PC-3 (cell line): ENCODE measurements at regions not wholly inside any gene's neighbourhood (a gene's known extent, or its start where the extent isn't known, plus 50 kb on each side); places are given as distances from the start of the nearest gene placed in this dataset.

Source experiments
- ATAC-seq: fragments of 200-7000 bp; cut with Tn5 transposase; 2 replicates; pipeline ENCODE4 v1.9.1; 2020; ENCODE audit warnings: mild to moderate bottlenecking, moderate library complexity
- BruUV-seq: library from RNA; stranded (reverse); fragments of 400-500 nt; replicated peaks from 2 replicates; lab custom pipeline; 2021; lab: Mats Ljungman, UMichigan
- CTCF ChIA-PET: fragments of 300-600 bp; sonication (Branson Sonifier 250); formaldehyde crosslinking; loops from one replicate; lab custom pipeline; 2022; ENCODE audit warnings: antibody characterized with exemption; lab: Charles Lee
- POLR2A ChIA-PET: fragments of 300-600 bp; sonication (Branson Sonifier 250); formaldehyde crosslinking; loops from one replicate; lab custom pipeline; 2022; ENCODE audit warnings: antibody characterized with exemption; ENCODE audit not compliant: unreplicated experiment; lab: Charles Lee
- DNase-seq: peaks from one replicate; pipeline ENCODE4 v3.0.0-alpha.2; 2015
- H2AFZ ChIP-seq: fragments of 300-600 bp; sonication (generic); 2 replicates; pipeline ENCODE4 v1.6.0; 2016; ENCODE audit warnings: antibody characterized with exemption, low read length
- H3F3A ChIP-seq: fragments of 300-600 bp; sonication (generic); one replicate; pipeline ENCODE4 v1.6.0; 2017; ENCODE audit warnings: antibody characterized with exemption, low read length, control low read depth, mild to moderate bottlenecking; ENCODE audit not compliant: unreplicated experiment
- H3K27ac ChIP-seq: fragments of 300-600 bp; sonication (generic); 2 replicates; pipeline ENCODE4 v1.5.1; 2016; ENCODE audit warnings: mild to moderate bottlenecking, low read length
- H3K27me3 ChIP-seq: fragments of 300-600 bp; sonication (generic); 2 replicates; pipeline ENCODE4 v1.6.1; 2016; ENCODE audit warnings: low read length, mixed read lengths
- H3K36me3 ChIP-seq: fragments of 300-600 bp; sonication (generic); 2 replicates; pipeline ENCODE4 v1.6.1; 2016; ENCODE audit warnings: low read depth, mixed run types, low read length, mixed read lengths
- H3K4me1 ChIP-seq: fragments of 300-600 bp; sonication (generic); 2 replicates; pipeline ENCODE4 v1.5.1; 2016; ENCODE audit warnings: low read length; ENCODE audit not compliant: insufficient read depth
- H3K4me2 ChIP-seq: fragments of 300-600 bp; sonication (generic); 2 replicates; pipeline ENCODE4 v1.6.0; 2016; ENCODE audit warnings: low read length
- H3K4me3 ChIP-seq: fragments of 300-600 bp; sonication (generic); 2 replicates; pipeline ENCODE4 v1.5.1; 2016; ENCODE audit warnings: mild to moderate bottlenecking, low read length, mixed read lengths
- H3K79me2 ChIP-seq: fragments of 300-600 bp; sonication (generic); 2 replicates; pipeline ENCODE4 v1.6.1; 2017; ENCODE audit warnings: low read length, mixed read lengths
- H3K9ac ChIP-seq: fragments of 300-600 bp; sonication (generic); 2 replicates; pipeline ENCODE4 v1.6.0; 2016; ENCODE audit warnings: mild to moderate bottlenecking, low read length
- H3K9me2 ChIP-seq: fragments of 300-600 bp; sonication (generic); replicated peaks from 2 replicates; pipeline ENCODE4 v1.6.1; 2016; ENCODE audit warnings: mixed run types, low read length, mixed read lengths
- H3K9me3 ChIP-seq: fragments of 300-600 bp; sonication (generic); 2 replicates; pipeline ENCODE4 v1.6.1; 2016; ENCODE audit warnings: low read length, mixed read lengths
- H4K20me1 ChIP-seq: fragments of 300-600 bp; sonication (generic); 2 replicates; pipeline ENCODE4 v1.6.1; 2016; ENCODE audit warnings: low read length, mixed read lengths
- CTCF ChIP-seq: fragments of 300-600 bp; sonication (generic); conservative IDR thresholded peaks from 2 replicates; pipeline ENCODE4 v1.5.1; 2017; ENCODE audit warnings: antibody characterized with exemption, low read depth, mild to moderate bottlenecking, low read length
- EZH2 ChIP-seq: fragments of 300-600 bp; sonication (generic); IDR thresholded peaks from one replicate; pipeline ENCODE4 v1.6.1; 2017; ENCODE audit warnings: antibody characterized with exemption, mild to moderate bottlenecking, low read length; ENCODE audit not compliant: unreplicated experiment
- EZH2phosphoT487 ChIP-seq: fragments of 300-600 bp; sonication (generic); IDR thresholded peaks from 2 replicates; pipeline ENCODE4 v1.6.1; 2018; ENCODE audit warnings: mild to moderate bottlenecking, antibody characterized with exemption, low read length, borderline replicate concordance
- intact Hi-C: fragments of 100-400 bp; cut with micrococcal nuclease; formaldehyde crosslinking; loops from 2 replicates; pipeline ENCODE4 v1.9.0; 2023

- BruUV-seq, result no TSS peak
- Histone ChIP-seq H3K36me3 (no peaks in the 10 kb centered on the region), H3K27me3 (no peaks in the 10 kb centered on the region), H3K9ac (no peak overlapping the region), H3K4me3 (no peak overlapping the region), H3K9me3 (no peaks in the 10 kb centered on the region), H2AFZ (no peak overlapping the region), H3K9me2 (no peaks in the 10 kb centered on the region), H3K4me2 (no peak overlapping the region), H3K27ac (no peak overlapping the region), H3K79me2 (no peaks in the 10 kb centered on the region), H4K20me1 (no peaks in the 10 kb centered on the region), H3F3A (no peaks in the 10 kb centered on the region), H3K4me1 (peaks cover 10% of the 10 kb centered on the region)
- ChIA-PET CTCF (no interaction called here), POLR2A (no interaction called here)
- intact Hi-C loops, result no loop called here
- no peak for TF ChIP-seq EZH2phosphoT487
- no peak for TF ChIP-seq EZH2
- TF ChIP-seq CTCF, result no peak
- DNase-seq, result peak; percentile 46
- ATAC-seq, result no peak
Observed at GRCh38 chr14:84468153-84468552, 1061.8 kb upstream of the FLRT2 start.

GRCh38 chr14:84477996-84478395 lies 1051.9 kb upstream of the FLRT2 start:
- TF ChIP-seq EZH2 (no peak), EZH2phosphoT487 (no peak), CTCF (no peak)
- no peak overlapping the region for H3K27ac ChIP-seq
- DNase-seq (no peak), ATAC-seq (no peak)
- ChIA-PET POLR2A (no interaction called here), CTCF (no interaction called here)
- intact Hi-C loops, result no loop called here
- H3K9me2 ChIP-seq, result no peaks in the 10 kb centered on the region
- no peaks in the 10 kb centered on the region for H3K27me3 ChIP-seq
- no peak overlapping the region for H3K4me2 ChIP-seq
- H4K20me1 ChIP-seq, result no peaks in the 10 kb centered on the region
- H3F3A ChIP-seq, result no peaks in the 10 kb centered on the region
- no peak overlapping the region for H3K9ac ChIP-seq
- H3K4me1 ChIP-seq, result 0 out of 2 replicates have a peak, but pooled peaks cover 6% of the 10 kb centered on the region
- H3K36me3 ChIP-seq, result no peaks in the 10 kb centered on the region
- no peaks in the 10 kb centered on the region for H3K79me2 ChIP-seq
- BruUV-seq, result no TSS peak
- no peak overlapping the region for H3K4me3 ChIP-seq
- no peak overlapping the region for H2AFZ ChIP-seq
- 0 out of 2 replicates have a peak, but pooled peaks cover 5% of the 10 kb centered on the region for H3K9me3 ChIP-seq

- intact Hi-C loops, result no loop called here
- Histone ChIP-seq H3K9me3 (0 out of 2 replicates have a peak, but pooled peaks cover 3% of the 10 kb centered on the region), H3K4me1 (0 out of 2 replicates have a peak, but pooled peaks cover 8% of the 10 kb centered on the region), H3K9me2 (no peaks in the 10 kb centered on the region), H3F3A (no peaks in the 10 kb centered on the region), H2AFZ (peak overlapping the region; percentile 44; the same call in 1 of the 2 replicates), H3K27ac (no peak overlapping the region), H3K4me3 (no peak overlapping the region), H3K36me3 (no peaks in the 10 kb centered on the region), H3K9ac (no peak overlapping the region), H4K20me1 (no peaks in the 10 kb centered on the region), H3K27me3 (no peaks in the 10 kb centered on the region), H3K4me2 (peak overlapping the region; percentile 5; the same call in 1 of the 2 replicates), H3K79me2 (no peaks in the 10 kb centered on the region)
- no TSS peak for BruUV-seq
- DNase-seq (peak; percentile 58), ATAC-seq (no peak)
- POLR2A ChIA-PET, result no interaction called here
- CTCF ChIA-PET, result no interaction called here
- TF ChIP-seq CTCF, result no peak
- no peak for TF ChIP-seq EZH2
- TF ChIP-seq EZH2phosphoT487, result no peak
Observed at GRCh38 chr14:84482256-84483071, 1047.5 kb upstream of the FLRT2 start.
